HG03103 (cell line): ENCODE measurements at regions not wholly inside any gene's neighbourhood (a gene's known extent, or its start where the extent isn't known, plus 50 kb on each side); places are given as distances from the start of the nearest gene placed in this dataset.
"Not testable (repeated sequence)": the region's sequence is repeated elsewhere in the genome, so short reads cannot be mapped to it uniquely, and the experiment has no call there.

Experiments used
- ATAC-seq: cut with Tn5 transposase; IDR thresholded peaks from one replicate; pipeline ENCODE4 v1.9.1; 2021; ENCODE audit warnings: low read depth; ENCODE audit not compliant: unreplicated experiment

DNA sequence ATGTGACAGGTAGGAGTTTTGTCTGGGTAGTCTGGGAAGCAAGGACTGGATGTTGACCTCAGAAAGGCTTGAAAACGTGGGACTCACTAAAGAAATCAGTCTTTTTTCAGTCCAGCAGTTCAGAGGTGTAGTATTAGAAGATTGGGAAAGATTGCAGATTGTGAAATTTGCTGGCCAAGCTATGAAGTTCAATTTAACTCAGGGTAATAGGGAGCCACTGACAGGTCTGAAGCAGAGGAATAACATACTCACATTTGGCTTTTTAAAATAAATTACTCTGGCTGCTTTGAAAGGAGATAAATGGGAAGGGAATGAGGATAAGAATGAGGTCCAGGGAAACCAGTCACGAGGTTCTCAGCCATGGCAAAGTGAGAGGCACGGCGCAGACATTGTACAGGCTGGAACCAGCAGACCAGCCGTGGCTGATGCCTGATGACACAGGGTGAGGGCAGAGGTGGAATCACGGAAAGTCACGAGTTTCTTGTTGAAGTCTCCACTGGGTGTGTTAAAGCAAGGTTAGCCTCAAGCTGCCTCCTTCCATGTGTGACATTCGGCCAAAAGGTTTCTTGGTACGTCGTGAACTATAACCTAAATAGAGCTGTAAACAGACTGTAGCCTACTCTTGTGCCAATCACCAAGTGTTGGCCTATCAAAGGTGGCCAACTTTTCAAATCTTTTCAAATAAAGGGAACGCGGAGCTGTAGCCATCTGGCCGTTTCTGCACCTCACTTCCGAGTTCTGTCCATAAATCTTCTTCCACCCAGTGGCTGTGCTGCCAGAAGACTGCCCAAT lies 377.6 kb downstream of the IRS2 start:
- ATAC-seq = no peak

- ATAC-seq = no peak
Measured at GRCh38 chr13:109406376-109406992, 379.9 kb downstream of the IRS2 start.

DNA sequence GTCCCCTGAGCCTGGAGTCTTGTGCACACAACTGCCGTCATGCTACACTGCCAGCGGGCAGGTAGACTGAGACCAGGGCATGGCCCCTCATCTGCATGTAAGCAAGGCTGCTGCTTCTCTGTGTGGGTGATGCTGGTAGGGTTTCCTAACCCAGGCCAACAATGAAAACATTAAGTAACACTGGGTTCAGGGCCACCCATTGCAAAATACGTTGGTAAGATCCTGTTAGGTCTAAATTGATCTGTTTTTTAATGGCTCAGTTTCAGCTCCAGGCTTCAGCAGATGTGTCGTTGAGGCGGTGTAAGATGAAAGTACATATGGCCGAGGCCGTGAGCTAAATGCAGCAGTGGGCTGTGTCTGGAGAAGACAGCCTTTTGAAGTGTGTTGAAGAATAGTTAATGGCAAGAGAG lies 383.4 kb downstream of the IRS2 start:
- no peak for ATAC-seq

DNA sequence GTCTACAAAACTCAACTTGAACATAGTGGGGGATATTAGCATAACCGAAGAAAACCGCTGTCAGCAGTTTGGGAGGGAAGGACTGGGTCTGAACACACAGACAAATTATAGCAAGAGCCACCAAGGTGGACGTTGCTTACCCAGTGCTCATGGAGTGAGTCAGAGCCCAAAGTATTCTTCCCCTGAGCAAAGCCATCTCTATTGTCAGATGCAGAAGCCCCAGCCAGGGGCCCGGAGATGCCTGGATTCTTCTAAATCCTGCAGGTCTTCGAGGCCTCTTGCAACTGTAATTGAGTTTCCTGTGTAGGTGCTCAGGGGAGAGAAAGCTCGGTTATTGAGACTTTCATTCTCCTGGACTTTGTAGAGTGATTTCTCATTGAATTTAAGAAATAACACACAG lies 384.5 kb downstream of the IRS2 start:
- ATAC-seq = no peak

DNA sequence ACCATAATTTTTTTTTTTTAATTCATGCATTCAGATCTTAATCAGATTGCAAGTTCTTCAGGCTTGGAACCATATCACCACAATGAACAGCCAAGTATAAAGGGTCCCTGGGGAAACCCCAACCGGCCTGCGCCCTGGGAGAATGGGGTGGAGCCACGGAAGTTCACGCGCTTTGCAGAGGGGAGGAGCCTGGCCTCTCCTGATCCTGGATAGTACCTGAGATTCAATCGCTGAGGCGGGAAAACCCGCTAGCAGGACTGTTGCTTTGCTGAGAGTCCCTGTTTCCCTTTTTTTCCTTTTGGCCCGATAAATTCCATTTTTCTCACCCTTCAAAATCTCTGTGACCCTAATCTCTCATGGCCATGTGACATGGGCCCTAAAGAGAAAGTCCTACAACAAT lies 385.1 kb downstream of the IRS2 start:
- no peak for ATAC-seq

- no peak for ATAC-seq
Measured at GRCh38 chr13:109400624-109401257, 385.6 kb downstream of the IRS2 start.

- ATAC-seq = no peak
Measured at GRCh38 chr13:109400209-109400608, 386.2 kb downstream of the IRS2 start.

- not testable (repeated sequence) for ATAC-seq
Measured at GRCh38 chr13:109398071-109398470, 388.3 kb downstream of the IRS2 start.

DNA sequence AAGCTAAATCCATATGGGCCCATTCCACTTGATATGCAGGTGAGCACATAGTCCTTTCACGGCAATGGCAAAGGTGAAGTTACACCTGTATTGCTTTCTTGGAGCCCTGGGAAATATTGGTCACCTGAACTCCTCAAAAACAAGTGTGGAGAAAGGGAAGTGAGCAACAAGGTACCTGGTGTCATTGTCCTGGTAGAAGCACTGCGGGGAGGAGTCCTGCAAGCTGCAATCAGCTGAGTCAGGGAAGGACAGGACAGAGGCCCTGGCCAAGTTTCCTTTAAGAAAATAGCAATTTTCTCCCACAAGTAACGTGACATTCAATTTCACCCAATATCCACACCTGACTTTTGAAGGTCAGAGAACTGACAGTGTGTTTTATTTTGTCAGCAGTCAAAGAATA lies 389.1 kb downstream of the IRS2 start:
- no peak for ATAC-seq

- no peak for ATAC-seq
Measured at GRCh38 chr13:109396266-109396665, 390.1 kb downstream of the IRS2 start.

DNA sequence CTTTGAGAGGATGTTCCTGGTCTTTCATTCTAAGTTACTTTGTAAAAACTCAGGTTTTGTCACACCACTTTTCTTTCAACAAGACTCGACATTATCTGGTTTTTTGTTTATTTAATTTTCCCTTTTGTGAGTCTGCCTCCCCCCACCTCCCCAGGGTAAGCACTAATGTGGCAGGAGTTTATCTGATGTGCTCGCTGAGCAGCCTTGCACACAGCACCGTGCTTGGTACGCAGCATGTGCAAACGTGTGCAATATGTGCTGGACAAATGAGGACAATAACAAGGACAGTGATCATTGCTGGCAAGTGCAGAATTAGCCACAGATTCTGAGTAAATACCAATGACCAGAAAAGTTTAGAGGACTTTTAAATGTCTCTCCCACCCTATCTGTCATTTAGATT lies 391.4 kb downstream of the IRS2 start:
- ATAC-seq = no peak

DNA sequence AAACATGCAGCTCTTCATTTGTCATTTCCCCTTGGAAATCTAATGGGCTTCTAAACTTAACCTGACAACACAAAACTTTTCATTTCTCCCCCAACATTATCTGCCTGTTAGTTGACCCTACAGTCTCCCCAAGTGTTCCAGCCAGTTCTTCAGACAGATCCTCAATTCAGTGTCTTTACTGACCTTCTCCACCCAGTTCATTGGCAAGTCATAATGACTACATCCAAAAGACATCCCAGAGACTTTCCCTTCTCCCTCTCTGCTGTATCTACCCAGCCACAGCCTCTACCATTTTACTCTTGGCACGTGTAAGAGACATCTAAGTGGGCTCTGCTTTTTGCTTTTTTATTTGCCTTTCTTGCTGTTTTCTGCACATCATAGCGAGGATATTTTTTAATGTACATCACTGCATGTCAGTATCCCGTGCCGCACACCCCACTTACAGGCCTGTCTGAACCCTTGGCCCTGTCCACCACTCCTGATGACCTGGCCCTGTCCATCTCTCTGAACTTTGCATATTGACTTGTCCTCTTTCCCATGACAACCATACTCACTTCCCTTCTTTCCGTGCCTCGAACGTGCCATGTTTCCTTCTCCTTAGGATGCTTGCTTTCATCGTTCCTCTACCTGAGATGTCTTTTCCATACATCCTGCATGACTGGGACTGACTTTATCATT lies 391.9 kb downstream of the IRS2 start:
- ATAC-seq = no peak

- no peak for ATAC-seq
Measured at GRCh38 chr13:109393045-109393444, 393.3 kb downstream of the IRS2 start.

DNA sequence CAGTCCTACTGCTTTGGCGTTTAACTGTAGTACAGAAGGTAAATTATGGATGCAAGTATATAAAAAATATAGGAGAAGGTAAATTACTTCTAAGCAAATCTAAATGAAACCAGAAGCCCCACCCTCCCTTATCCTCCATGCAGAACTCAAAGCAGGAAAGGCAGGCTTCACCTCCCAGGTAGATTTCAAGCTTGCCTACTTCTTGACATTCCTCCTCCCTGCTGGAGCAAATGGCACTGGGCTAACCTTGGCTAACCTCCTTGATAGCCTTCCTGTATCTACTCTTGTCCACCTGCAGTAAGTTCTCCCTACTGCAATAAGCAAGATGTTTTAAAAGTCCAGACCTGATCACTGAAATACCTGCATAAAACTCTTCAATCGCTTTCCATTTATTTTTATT lies 396.0 kb downstream of the IRS2 start:
- no peak for ATAC-seq

GRCh38 chr13:109389892-109390345 lies 396.5 kb downstream of the IRS2 start:
- ATAC-seq = no peak

DNA sequence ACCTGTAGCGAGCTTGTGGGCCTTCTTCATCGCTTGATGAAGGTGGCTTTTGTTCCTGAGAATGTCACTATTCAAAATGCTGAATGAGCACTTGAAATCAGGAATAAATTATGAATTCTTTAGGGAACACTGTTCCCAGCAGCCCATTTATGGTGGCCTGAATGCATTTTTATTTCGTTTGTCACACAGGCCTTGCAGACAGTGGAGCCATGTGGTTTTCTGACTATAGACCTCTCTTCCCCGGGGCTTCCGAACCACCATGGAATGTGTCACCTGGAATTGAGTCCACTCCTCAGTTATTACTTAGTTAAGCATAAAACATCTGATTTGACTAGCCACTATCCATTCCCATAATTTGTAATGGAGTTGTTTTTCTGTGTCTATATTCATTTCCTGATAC lies 396.9 kb downstream of the IRS2 start:
- ATAC-seq = no peak

GRCh38 chr13:109387471-109387870 lies 398.9 kb downstream of the IRS2 start:
- ATAC-seq = no peak

- ATAC-seq = no peak
Measured at GRCh38 chr13:109385242-109385560, 401.2 kb downstream of the IRS2 start.

DNA sequence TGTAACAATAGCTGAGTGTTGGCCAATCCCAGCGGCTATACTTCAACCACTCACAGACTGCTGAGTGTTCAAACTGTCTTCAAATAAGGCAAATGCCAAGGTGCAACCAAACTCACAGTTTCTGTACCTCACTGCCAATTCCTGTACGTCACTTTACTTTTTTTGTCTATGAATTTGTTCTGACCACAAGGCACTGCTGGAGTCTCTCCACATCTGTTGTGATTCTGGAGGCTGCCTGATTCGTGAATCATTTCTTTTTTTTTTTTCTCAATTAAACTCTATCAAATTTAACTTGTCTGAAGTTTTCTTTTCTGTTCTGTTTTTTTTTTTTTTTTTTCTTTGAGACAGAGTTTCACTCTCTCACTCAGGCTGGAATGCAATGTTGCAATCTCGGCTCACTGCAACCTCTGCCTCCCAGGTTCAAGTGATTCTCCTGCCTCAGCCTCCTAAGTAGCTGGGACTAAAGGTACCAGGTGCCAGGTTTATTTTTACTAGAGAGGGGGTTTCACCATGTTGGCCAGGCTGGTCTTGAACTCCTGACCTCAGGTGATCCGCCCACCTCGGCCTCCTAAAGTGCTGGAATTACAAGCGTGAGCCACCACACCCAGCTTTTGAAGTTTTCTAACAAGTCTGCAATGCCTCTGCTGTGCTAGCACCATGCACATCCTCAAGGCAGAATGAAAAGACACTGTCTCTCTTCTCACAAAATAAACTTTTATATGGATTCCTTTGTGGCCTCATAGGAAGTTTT lies 401.7 kb downstream of the IRS2 start:
- ATAC-seq = no peak

- ATAC-seq = no peak
Measured at GRCh38 chr13:109383683-109384082, 402.7 kb downstream of the IRS2 start.
